Chondrocyte (in vitro differentiated cells): ENCODE measurements at regions not wholly inside any gene's neighbourhood (a gene's known extent, or its start where the extent isn't known, plus 50 kb on each side); places are given as distances from the start of the nearest gene placed in this dataset.
A peak's percentile ranks its signal among the peaks of the same experiment; 100 is the strongest.

ENCODE experiments used
- DNase-seq: peaks from one replicate; pipeline ENCODE4 v3.0.0; 2021; ENCODE audit warnings: mixed read lengths, low spot score
- H3K27ac Mint-ChIP-seq: one replicate; pipeline ENCODE4 v1.8.0; 2021; ENCODE audit warnings: mild to moderate bottlenecking, moderate library complexity, mixed read lengths; ENCODE audit not compliant: unreplicated experiment
- H3K27me3 Mint-ChIP-seq: 2 replicates; pipeline ENCODE4 v1.8.0; 2021; ENCODE audit warnings: low read depth, mixed read lengths
- H3K36me3 Mint-ChIP-seq: 2 replicates; pipeline ENCODE4 v1.8.0; 2021; ENCODE audit warnings: low read depth, mixed read lengths
- H3K4me1 Mint-ChIP-seq: 2 replicates; pipeline ENCODE4 v1.8.0; 2021; ENCODE audit warnings: low read depth, mild to moderate bottlenecking, mixed read lengths
- H3K4me3 Mint-ChIP-seq: one replicate; pipeline ENCODE4 v1.8.0; 2021; ENCODE audit warnings: mild to moderate bottlenecking, moderate library complexity, mixed read lengths; ENCODE audit not compliant: unreplicated experiment
- H3K9me3 Mint-ChIP-seq: 2 replicates; pipeline ENCODE4 v1.8.0; 2021; ENCODE audit warnings: low read depth, mixed read lengths
- TF ChIP-seq, protein P1 (sequence below): fragments of 200-600 bp; sonication (generic); IDR thresholded peaks from 2 replicates; pipeline ENCODE4 v1.5.0; 2021; ENCODE audit warnings: antibody characterized with exemption, mild to moderate bottlenecking, moderate library complexity

- Mint-ChIP-seq H3K36me3 (peaks cover 8% of the 10 kb centered on the region), H3K27ac (no peak overlapping the region), H3K4me3 (no peak overlapping the region), H3K9me3 (no peaks in the 10 kb centered on the region), H3K4me1 (peaks cover 43% of the 10 kb centered on the region), H3K27me3 (no peaks in the 10 kb centered on the region)
- TF ChIP-seq, protein P1, sequence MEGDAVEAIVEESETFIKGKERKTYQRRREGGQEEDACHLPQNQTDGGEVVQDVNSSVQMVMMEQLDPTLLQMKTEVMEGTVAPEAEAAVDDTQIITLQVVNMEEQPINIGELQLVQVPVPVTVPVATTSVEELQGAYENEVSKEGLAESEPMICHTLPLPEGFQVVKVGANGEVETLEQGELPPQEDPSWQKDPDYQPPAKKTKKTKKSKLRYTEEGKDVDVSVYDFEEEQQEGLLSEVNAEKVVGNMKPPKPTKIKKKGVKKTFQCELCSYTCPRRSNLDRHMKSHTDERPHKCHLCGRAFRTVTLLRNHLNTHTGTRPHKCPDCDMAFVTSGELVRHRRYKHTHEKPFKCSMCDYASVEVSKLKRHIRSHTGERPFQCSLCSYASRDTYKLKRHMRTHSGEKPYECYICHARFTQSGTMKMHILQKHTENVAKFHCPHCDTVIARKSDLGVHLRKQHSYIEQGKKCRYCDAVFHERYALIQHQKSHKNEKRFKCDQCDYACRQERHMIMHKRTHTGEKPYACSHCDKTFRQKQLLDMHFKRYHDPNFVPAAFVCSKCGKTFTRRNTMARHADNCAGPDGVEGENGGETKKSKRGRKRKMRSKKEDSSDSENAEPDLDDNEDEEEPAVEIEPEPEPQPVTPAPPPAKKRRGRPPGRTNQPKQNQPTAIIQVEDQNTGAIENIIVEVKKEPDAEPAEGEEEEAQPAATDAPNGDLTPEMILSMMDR, result no peak
- DNase-seq, result no peak
These were observed 78.9 kb upstream of the SLC4A4 start for GRCh38 chr4:71259911-71260331.

- TF ChIP-seq, protein P1, result no peak
- no peaks in the 10 kb centered on the region for H3K27me3 Mint-ChIP-seq
- DNase-seq, result no peak
- H3K27ac Mint-ChIP-seq, result no peak overlapping the region
- H3K9me3 Mint-ChIP-seq, result no peaks in the 10 kb centered on the region
- peaks cover 47% of the 10 kb centered on the region for H3K4me1 Mint-ChIP-seq
- peaks cover 6% of the 10 kb centered on the region for H3K36me3 Mint-ChIP-seq
- H3K4me3 Mint-ChIP-seq, result no peak overlapping the region
These were observed 78.3 kb upstream of the SLC4A4 start for GRCh38 chr4:71260544-71260943.

DNA sequence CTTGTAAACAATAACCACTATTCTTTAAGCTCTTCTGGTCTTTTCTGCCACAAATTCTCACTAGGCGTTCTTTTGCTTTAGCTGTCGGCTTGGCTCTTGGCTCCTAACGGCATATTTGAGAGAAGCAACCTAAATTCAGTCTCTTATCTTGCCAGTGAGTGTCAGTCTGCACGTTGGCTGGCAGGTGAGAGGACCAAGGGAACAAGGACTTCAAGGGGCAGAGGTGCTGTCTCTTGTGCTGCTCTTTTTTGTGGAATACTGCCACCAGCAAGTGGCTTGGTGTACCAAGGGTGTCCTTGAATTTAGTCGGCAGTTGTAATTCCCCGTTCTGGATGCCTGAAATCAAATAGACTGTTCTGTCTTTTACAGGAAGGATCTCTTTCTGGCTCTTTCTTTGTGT, 77.8 kb upstream of the SLC4A4 start:
- H3K4me3 Mint-ChIP-seq, result no peak overlapping the region
- peaks cover 51% of the 10 kb centered on the region for H3K4me1 Mint-ChIP-seq
- peak overlapping the region; percentile 98 for H3K27ac Mint-ChIP-seq
- H3K9me3 Mint-ChIP-seq, result no peaks in the 10 kb centered on the region
- H3K27me3 Mint-ChIP-seq, result no peaks in the 10 kb centered on the region
- TF ChIP-seq, protein P1, result no peak
- H3K36me3 Mint-ChIP-seq, result peaks cover 6% of the 10 kb centered on the region
- no peak for DNase-seq

DNA sequence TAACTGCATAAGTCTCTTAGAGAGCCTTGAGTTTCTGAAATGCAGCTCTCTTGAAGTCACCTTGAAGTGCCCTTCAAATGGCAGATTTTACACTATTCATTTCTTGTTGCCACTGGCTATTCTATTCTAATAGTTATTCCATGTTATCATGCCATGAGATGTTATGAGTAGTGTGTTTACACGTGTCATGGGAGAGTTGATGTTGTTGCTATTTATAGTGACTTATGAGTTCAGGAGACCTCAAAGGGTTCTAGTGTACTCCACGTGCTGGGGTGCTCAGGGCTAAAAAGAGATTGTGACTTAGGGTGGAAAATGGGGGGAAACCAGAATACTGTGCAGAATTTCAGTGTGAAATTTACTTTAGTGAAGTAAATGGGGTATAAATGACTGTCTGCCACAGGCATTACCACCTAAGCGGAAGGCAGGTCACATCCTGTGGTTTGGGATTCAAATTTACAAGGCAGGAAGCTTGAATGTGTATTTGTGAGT, 77.1 kb upstream of the SLC4A4 start:
- no peaks in the 10 kb centered on the region for H3K9me3 Mint-ChIP-seq
- DNase-seq, result no peak
- TF ChIP-seq, protein P1, result no peak
- no peak overlapping the region for H3K4me3 Mint-ChIP-seq
- peak overlapping the region; percentile 98 for H3K27ac Mint-ChIP-seq
- peaks cover 58% of the 10 kb centered on the region for H3K4me1 Mint-ChIP-seq
- no peaks in the 10 kb centered on the region for H3K27me3 Mint-ChIP-seq
- H3K36me3 Mint-ChIP-seq, result peaks cover 3% of the 10 kb centered on the region

- H3K36me3 Mint-ChIP-seq, result peaks cover 3% of the 10 kb centered on the region
- peak overlapping the region; percentile 98 for H3K27ac Mint-ChIP-seq
- DNase-seq, result no peak
- H3K4me1 Mint-ChIP-seq, result peaks cover 62% of the 10 kb centered on the region
- H3K9me3 Mint-ChIP-seq, result no peaks in the 10 kb centered on the region
- TF ChIP-seq, protein P1, result no peak
- H3K27me3 Mint-ChIP-seq, result no peaks in the 10 kb centered on the region
- peak overlapping the region; percentile 13 for H3K4me3 Mint-ChIP-seq
These were observed 76.7 kb upstream of the SLC4A4 start for GRCh38 chr4:71262161-71262560.
